ENCODE measurements at regions not wholly inside any gene's neighbourhood (a gene's known extent, or its start where the extent isn't known, plus 50 kb on each side); places are given as distances from the start of the nearest gene placed in this dataset.

- no peak for TF ChIP-seq CTCF (IDR thresholded peaks at IDR 0.05; ENCODE audit: low read depth, low read length, poor library complexity, severe bottlenecking)
- TF ChIP-seq EZH2phosphoT487 (IDR thresholded peaks at IDR 0.05; ENCODE audit: borderline replicate concordance, low read length), result no peak
These were observed 492.0 kb upstream of the IGFBP7 start for GRCh38 chr4:57602141-57602540.

All from DOHH2 (cell line).